A172 (cell line): ENCODE measurements at regions not wholly inside any gene's neighbourhood (a gene's known extent, or its start where the extent isn't known, plus 50 kb on each side); places are given as distances from the start of the nearest gene placed in this dataset.

Source experiments
- DNase-seq: peaks from one replicate; pipeline ENCODE4 v3.0.0-alpha.2; 2015; ENCODE audit warnings: low spot score

- no peak for DNase-seq
Measured at GRCh38 chr1:185512442-185512841, 195.4 kb upstream of the IVNS1ABP start.

DNA sequence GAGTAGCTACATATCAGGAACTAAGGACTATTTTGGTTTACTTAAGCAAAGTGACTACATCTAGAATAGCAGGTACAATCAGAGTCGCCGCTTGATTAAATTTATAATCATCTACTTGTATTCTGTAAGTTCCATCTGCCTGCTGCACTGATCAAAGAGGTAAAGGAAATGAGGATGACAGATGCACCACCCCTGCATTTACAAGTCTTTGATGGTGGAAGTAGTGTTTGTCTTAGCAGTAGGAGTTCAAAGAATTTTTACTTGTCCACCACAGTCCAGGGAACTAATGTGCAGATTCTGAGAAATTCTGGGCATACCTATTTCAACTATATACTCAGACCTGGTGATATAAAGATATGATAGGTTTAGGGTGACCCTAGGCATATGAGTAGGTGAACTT is 184.1 kb upstream of the IVNS1ABP start:
- DNase-seq = no peak

DNA sequence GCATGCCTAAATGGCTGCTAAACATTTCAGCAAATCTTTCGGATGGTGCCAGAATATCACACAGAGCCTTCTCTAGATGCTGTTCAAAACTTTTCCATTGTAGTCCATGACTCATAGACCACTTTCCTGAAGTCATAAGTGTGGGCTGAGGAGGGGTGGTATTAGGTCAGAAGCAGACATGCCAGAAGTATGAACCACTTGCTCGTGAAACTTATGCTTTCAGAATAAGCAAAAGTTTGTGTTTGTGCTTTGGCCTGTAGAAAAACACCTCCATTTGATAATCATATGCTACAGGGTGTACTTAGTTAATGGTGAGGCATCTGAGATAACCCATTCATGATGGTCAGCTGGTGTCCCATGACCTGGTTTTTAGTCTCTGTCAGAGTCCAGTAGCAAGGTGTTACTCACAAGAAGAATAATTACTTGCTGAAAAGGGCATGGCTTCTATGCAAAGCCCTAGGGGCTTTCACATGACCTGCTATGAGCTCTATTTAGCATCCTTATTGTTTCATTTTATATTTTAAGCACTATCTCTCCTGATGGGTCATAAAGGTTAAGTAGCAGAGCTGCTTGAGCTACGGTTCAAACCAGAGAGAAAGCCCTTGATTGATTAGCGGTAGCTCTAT is 183.1 kb upstream of the IVNS1ABP start:
- peak; percentile 81 for DNase-seq

DNA sequence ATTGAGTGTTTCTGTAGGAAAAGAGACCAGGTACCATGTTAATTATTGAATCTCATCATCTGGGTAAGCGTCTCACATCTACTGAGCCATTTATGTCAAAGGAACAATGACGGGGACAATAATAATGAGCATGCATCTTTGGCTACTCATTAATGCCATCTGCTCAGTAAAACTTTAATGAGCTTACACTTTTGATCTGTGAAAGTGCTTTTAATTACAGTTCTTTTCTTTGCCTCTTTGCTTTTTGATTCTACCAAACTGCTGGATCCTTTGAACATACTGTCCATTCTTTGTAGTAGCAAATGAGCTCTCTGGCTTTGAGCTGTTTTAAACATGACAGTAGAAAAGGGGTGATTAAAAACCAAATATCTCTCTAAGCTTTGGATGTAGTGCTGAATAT is 181.2 kb upstream of the IVNS1ABP start:
- no peak for DNase-seq

DNA sequence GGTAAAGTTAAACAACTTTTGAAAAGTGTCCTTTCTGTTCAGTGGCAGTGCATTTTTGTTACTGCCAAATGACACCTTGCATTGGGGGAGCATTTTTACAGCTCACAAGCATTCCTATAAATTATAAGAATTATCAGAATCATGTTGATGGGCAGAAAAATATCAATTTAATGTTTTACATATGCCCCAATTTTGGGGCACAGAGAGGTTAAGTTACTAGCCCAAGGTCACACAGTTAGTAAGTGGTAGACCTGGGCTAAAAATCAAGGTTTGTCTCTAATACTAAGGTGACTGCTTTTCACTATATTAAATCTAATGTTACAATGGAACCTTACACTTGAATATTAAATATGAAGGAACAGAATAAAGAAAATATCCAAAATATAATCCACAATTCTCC is 180.1 kb upstream of the IVNS1ABP start:
- DNase-seq = no peak

- no peak for DNase-seq
Measured at GRCh38 chr1:185495898-185496297, 178.9 kb upstream of the IVNS1ABP start.

- DNase-seq = no peak
Measured at GRCh38 chr1:185495007-185495406, 178.0 kb upstream of the IVNS1ABP start.

DNA sequence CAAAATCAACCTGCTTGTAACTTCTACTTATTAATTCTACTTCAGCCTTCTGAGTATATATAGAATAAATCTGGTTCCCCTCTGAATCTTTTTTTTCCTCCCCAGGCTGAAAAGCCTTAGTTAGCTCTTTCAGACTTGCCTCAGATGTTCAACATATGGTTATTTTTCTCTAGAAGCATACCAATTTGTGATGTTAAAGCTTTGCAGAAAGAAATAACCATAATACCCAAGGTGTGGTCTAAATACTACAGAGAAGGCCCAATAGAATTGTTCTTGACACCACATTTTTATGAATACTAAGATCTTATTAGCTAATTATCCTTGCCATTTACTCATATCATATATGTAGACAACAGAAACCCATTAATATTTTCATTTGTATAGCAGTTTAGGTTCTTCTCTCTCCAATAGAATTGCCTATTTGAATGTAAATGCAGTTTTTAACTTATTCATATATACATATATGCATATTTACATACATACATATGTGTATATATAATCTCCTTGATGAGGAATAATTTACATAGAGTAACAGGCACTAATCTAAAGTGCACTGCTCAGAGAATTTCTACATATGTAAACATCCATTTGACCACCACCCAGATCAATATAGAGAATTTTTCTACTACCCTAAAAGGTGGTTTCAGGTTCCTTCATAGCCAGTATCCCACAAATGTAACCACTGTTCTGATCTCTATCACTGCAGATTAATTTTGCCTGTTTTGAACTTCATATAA is 175.2 kb upstream of the IVNS1ABP start:
- no peak for DNase-seq

GRCh38 chr1:185491604-185492003 is 174.6 kb upstream of the IVNS1ABP start:
- no peak for DNase-seq

- no peak for DNase-seq
Measured at GRCh38 chr1:185490924-185491323, 173.9 kb upstream of the IVNS1ABP start.

DNA sequence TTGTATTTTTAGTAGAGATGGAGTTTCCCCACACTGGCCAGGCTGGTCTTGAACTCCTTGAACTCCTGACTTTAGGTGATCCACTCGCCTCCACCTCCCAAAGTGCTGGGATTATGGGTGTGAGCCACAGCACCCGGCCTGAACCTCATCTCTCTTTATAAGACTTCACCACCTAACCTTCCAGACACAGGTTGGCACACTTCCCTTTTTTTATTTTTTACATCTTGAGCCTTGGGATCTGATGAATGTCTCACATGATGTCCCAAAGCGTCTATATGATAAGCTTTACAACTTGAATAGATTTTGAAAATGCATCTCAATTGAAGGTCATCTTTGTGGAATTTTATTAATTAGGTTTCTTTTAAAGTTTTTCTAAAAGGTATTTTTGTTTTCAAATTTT is 172.4 kb upstream of the IVNS1ABP start:
- DNase-seq = no peak

DNA sequence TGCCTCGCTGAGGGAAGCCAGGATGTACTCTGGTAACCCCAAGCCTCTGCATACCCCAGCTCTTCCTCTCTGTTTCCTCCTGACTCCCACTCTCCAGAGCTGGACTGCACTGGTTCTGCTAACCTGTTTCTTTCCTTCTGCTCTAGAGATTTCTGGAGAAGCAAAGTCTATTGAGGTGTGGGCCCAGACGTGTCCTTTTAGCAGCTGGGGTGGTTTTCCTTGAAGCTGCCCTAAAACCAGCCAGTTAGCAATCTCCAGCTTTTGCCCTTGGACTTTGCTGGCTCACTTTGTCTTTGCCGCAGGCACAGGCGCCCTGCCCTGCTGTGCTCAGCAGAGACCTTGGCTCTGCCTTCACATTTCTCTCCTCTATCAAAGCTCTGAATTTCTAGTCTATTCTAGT is 171.8 kb upstream of the IVNS1ABP start:
- DNase-seq = no peak

GRCh38 chr1:185487936-185488335 is 170.9 kb upstream of the IVNS1ABP start:
- DNase-seq = no peak

DNA sequence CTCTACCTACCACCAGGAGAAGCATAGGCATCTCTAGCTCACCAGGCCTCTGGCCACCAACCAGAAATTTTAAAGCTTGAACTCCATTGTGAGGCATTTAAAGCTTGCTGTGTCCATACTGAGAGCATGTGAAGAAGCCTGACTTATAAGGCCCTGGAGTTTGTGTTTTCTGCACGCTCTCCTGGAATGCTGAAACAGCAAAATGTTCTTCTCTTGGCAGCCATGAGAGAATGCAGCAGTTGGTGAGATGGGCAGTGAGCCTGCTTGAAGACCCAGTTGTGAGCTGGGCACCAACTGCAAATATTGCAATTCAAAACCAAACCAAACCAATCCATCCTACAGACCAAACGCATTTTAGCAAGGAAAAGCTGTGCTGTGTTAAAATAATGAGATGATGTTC is 170.0 kb upstream of the IVNS1ABP start:
- DNase-seq = no peak

- DNase-seq = no peak
Measured at GRCh38 chr1:185486346-185486745, 169.3 kb upstream of the IVNS1ABP start.

- peak; percentile 77 for DNase-seq
Measured at GRCh38 chr1:185483664-185484450, 166.8 kb upstream of the IVNS1ABP start.

- DNase-seq = no peak
Measured at GRCh38 chr1:185483217-185483616, 166.2 kb upstream of the IVNS1ABP start.

DNA sequence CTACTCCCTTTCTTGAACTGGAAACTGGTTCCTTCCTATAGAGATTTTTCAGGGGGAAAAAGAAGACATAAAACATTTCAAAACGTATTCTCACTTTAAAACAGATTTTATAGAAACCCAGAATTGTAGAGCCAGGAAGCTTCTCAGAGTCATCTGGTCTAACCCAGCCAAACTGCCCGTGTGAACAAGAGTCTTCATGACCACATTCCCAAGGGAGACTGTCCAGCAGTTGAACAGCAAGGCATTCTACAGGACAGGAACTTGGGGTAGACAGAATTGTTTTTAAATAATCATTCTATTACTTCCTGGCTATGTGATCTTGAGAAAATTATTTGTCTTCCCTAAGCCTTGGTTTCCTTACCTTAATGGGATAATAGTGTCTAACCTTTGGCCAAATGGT is 163.5 kb upstream of the IVNS1ABP start:
- DNase-seq = no peak

GRCh38 chr1:185479796-185480195 is 162.8 kb upstream of the IVNS1ABP start:
- no peak for DNase-seq

GRCh38 chr1:185478877-185479276 is 161.8 kb upstream of the IVNS1ABP start:
- no peak for DNase-seq

- DNase-seq = no peak
Measured at GRCh38 chr1:185477638-185478580, 160.9 kb upstream of the IVNS1ABP start.
